ENCODE measurements at regions not wholly inside any gene's neighbourhood (a gene's known extent, or its start where the extent isn't known, plus 50 kb on each side); places are given as distances from the start of the nearest gene placed in this dataset.

DNA sequence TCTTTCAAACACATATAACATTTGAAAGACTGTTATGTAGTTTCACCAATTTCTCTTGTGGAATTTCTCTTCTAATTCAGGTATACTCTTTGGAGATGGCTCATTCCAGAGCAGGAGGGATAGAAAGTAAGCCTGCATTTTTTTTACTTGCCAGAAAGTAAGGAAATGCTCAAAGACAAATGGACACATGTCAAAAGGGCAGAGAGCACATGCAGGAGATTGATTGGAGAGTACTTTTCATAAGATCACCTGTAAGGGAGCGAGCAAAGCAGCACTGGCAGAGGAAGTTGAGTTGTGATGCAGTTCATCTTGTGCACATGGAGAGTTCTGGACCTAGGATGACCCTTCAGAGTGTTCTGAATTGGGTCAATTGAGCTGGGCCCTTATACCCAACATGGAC lies 51.4 kb upstream of the FBXO33 start:
- DNase-seq (ENCODE audit: extremely low spot score, unreplicated experiment): no peak
- TF ChIP-seq CTCF (conservative IDR thresholded peaks at IDR 0.05): no peak
- Mint-ChIP-seq H3K36me3 (no peaks in the 10 kb centered on the region), H3K4me3 (no peak overlapping the region), H3K27me3 (no peaks in the 10 kb centered on the region), H3K4me1 (ENCODE audit: unreplicated experiment) (no peaks in the 10 kb centered on the region), H3K27ac (no peak overlapping the region), H3K9me3 (no peaks in the 10 kb centered on the region)

Data from type B pancreatic cell (in vitro differentiated cells).